Hepatocyte (in vitro differentiated cells): ENCODE measurements at regions not wholly inside any gene's neighbourhood (a gene's known extent, or its start where the extent isn't known, plus 50 kb on each side); places are given as distances from the start of the nearest gene placed in this dataset.
"Not testable (repeated sequence)": the region's sequence is repeated elsewhere in the genome, so short reads cannot be mapped to it uniquely, and the experiment has no call there.

Experiments
- DNase-seq: peaks from one replicate; pipeline ENCODE4 v3.0.0-alpha.2; 2016; ENCODE audit warnings: low spot score
- H2AFZ ChIP-seq: fragments of 200-600 bp; sonication (generic); 2 replicates; pipeline ENCODE4 v1.6.0; 2016; ENCODE audit warnings: antibody characterized with exemption, mild to moderate bottlenecking
- H3K27ac ChIP-seq: fragments of 200-600 bp; sonication (generic); 2 replicates; pipeline ENCODE4 v1.5.1; 2016; ENCODE audit warnings: mild to moderate bottlenecking
- H3K27me3 ChIP-seq: fragments of 200-600 bp; sonication (generic); 2 replicates; pipeline ENCODE4 v1.6.1; 2016
- H3K36me3 ChIP-seq: fragments of 200-600 bp; sonication (generic); replicated peaks from 2 replicates; pipeline ENCODE4 v1.5.1; 2016; ENCODE audit warnings: low read depth; ENCODE audit not compliant: insufficient read depth
- H3K4me1 ChIP-seq: fragments of 200-600 bp; sonication (generic); 2 replicates; pipeline ENCODE4 v1.5.1; 2016; ENCODE audit warnings: mild to moderate bottlenecking, moderate library complexity; ENCODE audit not compliant: insufficient read depth
- H3K4me2 ChIP-seq: fragments of 200-600 bp; sonication (generic); 2 replicates; pipeline ENCODE4 v1.6.0; 2016
- H3K4me3 ChIP-seq: fragments of 200-600 bp; sonication (generic); 2 replicates; pipeline ENCODE4 v1.5.1; 2016; ENCODE audit warnings: mild to moderate bottlenecking
- H3K79me2 ChIP-seq: fragments of 200-600 bp; sonication (generic); 2 replicates; pipeline ENCODE4 v1.6.0; 2017; ENCODE audit warnings: mild to moderate bottlenecking
- H3K9me2 ChIP-seq: fragments of 200-600 bp; sonication (generic); replicated peaks from 2 replicates; pipeline ENCODE4 v1.6.0; 2017; ENCODE audit warnings: mild to moderate bottlenecking; ENCODE audit not compliant: insufficient read depth
- H3K9me3 ChIP-seq: fragments of 200-600 bp; sonication (generic); 2 replicates; pipeline ENCODE4 v1.5.1; 2016; ENCODE audit warnings: low read depth, mild to moderate bottlenecking
- H4K20me1 ChIP-seq: fragments of 200-600 bp; sonication (generic); 2 replicates; pipeline ENCODE4 v1.6.0; 2016; ENCODE audit warnings: mild to moderate bottlenecking; ENCODE audit not compliant: insufficient read depth, poor library complexity, severe bottlenecking
- CTCF ChIP-seq: fragments of 200-600 bp; sonication (generic); IDR thresholded peaks from 2 replicates; pipeline ENCODE4 v1.5.1; 2016; ENCODE audit warnings: antibody characterized with exemption, mild to moderate bottlenecking; ENCODE audit not compliant: poor library complexity
- EZH2 ChIP-seq: fragments of 200-600 bp; sonication (generic); IDR thresholded peaks from 2 replicates; pipeline ENCODE4 v1.6.1; 2016; ENCODE audit warnings: antibody characterized with exemption, mild to moderate bottlenecking, borderline replicate concordance
- EZH2phosphoT487 ChIP-seq: fragments of 200-600 bp; sonication (generic); IDR thresholded peaks from one replicate; pipeline ENCODE4 v1.6.1; 2018; ENCODE audit warnings: antibody characterized with exemption, mild to moderate bottlenecking, low read depth, moderate library complexity; ENCODE audit not compliant: unreplicated experiment, severe bottlenecking
- WGBS: methylation state at CpG from one replicate; pipeline ENCODE4 v1.1.6; 2016; ENCODE audit warnings: low lambda C conversion rate; ENCODE audit errors: missing lambda C conversion rate; 5-methylcytosine and 5-hydroxymethylcytosine counted together

- TF ChIP-seq CTCF = no peak
- TF ChIP-seq EZH2 = no peak
- no peak for TF ChIP-seq EZH2phosphoT487
- peaks cover 3% of the 10 kb centered on the region for H3K4me1 ChIP-seq
- H4K20me1 ChIP-seq = no peaks in the 10 kb centered on the region
- no peaks in the 10 kb centered on the region for H3K9me2 ChIP-seq
- no peak for DNase-seq
- H3K36me3 ChIP-seq = no peaks in the 10 kb centered on the region
- H3K9me3 ChIP-seq = no peaks in the 10 kb centered on the region
- no peak overlapping the region for H3K4me2 ChIP-seq
- no peak overlapping the region for H3K4me3 ChIP-seq
- WGBS = 89% methylated on average over 11 of the region's 11 CpGs
- no peak overlapping the region for H3K27ac ChIP-seq
- H2AFZ ChIP-seq = no peak overlapping the region
- no peaks in the 10 kb centered on the region for H3K79me2 ChIP-seq
- no peaks in the 10 kb centered on the region for H3K27me3 ChIP-seq
Measured at GRCh38 chr7:81233208-81233940, 314.5 kb upstream of the SEMA3C start.

- DNase-seq = no peak
- H3K4me1 ChIP-seq = peaks cover 3% of the 10 kb centered on the region
- TF ChIP-seq EZH2 (no peak), EZH2phosphoT487 (no peak)
- no peak overlapping the region for H3K4me2 ChIP-seq
- no peaks in the 10 kb centered on the region for H3K9me2 ChIP-seq
- H3K27me3 ChIP-seq = no peaks in the 10 kb centered on the region
- no peaks in the 10 kb centered on the region for H3K36me3 ChIP-seq
- no peaks in the 10 kb centered on the region for H3K79me2 ChIP-seq
- no peaks in the 10 kb centered on the region for H4K20me1 ChIP-seq
- no peaks in the 10 kb centered on the region for H3K9me3 ChIP-seq
- H2AFZ ChIP-seq = no peak overlapping the region
- WGBS = 93% methylated on average over 8 of the region's 8 CpGs
- no peak overlapping the region for H3K27ac ChIP-seq
- H3K4me3 ChIP-seq = no peak overlapping the region
Measured at GRCh38 chr7:81232084-81232799, 313.4 kb upstream of the SEMA3C start.

- no peak for TF ChIP-seq EZH2phosphoT487
- TF ChIP-seq EZH2 = no peak
- no peak for DNase-seq
- H3K79me2 ChIP-seq = no peaks in the 10 kb centered on the region
- H3K4me2 ChIP-seq = no peak overlapping the region
- H3K4me1 ChIP-seq = peaks cover 3% of the 10 kb centered on the region
- no peaks in the 10 kb centered on the region for H4K20me1 ChIP-seq
- H3K9me3 ChIP-seq = no peaks in the 10 kb centered on the region
- WGBS = 78% methylated on average over 5 of the region's 5 CpGs
- no peaks in the 10 kb centered on the region for H3K9me2 ChIP-seq
- H3K4me3 ChIP-seq = no peak overlapping the region
- no peaks in the 10 kb centered on the region for H3K36me3 ChIP-seq
- H2AFZ ChIP-seq = no peak overlapping the region
- H3K27ac ChIP-seq = no peak overlapping the region
- H3K27me3 ChIP-seq = no peaks in the 10 kb centered on the region
Measured at GRCh38 chr7:81231301-81231838, 312.5 kb upstream of the SEMA3C start.

GRCh38 chr7:81226234-81226633 lies 307.4 kb upstream of the SEMA3C start:
- no peak for DNase-seq
- Histone ChIP-seq H4K20me1 (no peaks in the 10 kb centered on the region), H3K27ac (no peak overlapping the region), H3K4me1 (no peaks in the 10 kb centered on the region), H3K36me3 (no peaks in the 10 kb centered on the region), H3K4me3 (no peak overlapping the region), H3K9me3 (no peaks in the 10 kb centered on the region), H3K27me3 (no peaks in the 10 kb centered on the region), H3K4me2 (no peak overlapping the region), H3K79me2 (no peaks in the 10 kb centered on the region), H2AFZ (no peak overlapping the region), H3K9me2 (no peaks in the 10 kb centered on the region)
- WGBS = 94% methylated on average over 3 of the region's 3 CpGs
- TF ChIP-seq EZH2phosphoT487 (no peak), EZH2 (no peak)

GRCh38 chr7:81222692-81223091 lies 303.8 kb upstream of the SEMA3C start:
- not testable (repeated sequence) for H3K27ac ChIP-seq, H3K9me3 ChIP-seq, H3K79me2 ChIP-seq, H4K20me1 ChIP-seq, H2AFZ ChIP-seq, DNase-seq, H3K36me3 ChIP-seq, H3K27me3 ChIP-seq, H3K4me1 ChIP-seq, H3K4me2 ChIP-seq, H3K4me3 ChIP-seq, H3K9me2 ChIP-seq
- 100% methylated on average over 2 of the region's 2 CpGs for WGBS
